ENCODE measurements at regions not wholly inside any gene's neighbourhood (a gene's known extent, or its start where the extent isn't known, plus 50 kb on each side); places are given as distances from the start of the nearest gene placed in this dataset.

DNA sequence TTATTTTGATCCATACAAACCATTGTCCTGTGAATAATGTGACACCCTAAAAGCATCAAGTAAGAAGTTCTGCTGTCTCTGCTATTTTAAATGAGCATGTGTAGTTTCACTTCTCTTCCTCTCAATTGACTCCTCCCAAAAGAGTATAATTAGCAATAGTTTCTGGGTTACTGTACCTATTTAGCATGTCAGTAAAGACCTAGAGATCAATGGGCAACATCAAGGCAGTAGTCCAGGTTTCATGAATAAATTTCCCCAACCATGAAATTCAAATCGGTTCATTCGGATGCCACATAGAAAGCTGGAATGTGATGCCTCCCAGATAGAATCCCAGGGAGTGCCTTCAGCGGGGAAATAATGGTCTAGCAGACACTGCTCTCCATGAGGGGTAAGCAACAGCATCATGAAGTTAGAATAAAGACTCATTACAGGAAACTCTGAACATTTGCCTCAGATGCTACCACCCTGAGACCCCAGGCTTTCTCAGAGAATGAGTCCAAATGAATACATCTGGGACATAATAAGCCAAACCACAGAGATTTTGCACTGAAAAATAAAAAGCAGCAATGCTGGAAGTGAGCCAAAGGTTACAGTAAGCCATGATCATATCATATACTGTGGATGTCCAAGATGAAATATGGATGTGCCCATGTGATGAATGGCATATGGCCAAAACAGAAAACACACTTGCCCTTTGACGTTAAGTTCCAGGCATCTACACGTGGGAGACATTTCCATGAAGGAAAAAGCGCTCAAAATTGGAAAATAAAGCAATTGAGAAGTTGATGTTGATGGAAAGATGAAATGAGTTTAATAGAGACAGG lies 1107.0 kb upstream of the SEMA6A start:
- TF ChIP-seq, protein P1, sequence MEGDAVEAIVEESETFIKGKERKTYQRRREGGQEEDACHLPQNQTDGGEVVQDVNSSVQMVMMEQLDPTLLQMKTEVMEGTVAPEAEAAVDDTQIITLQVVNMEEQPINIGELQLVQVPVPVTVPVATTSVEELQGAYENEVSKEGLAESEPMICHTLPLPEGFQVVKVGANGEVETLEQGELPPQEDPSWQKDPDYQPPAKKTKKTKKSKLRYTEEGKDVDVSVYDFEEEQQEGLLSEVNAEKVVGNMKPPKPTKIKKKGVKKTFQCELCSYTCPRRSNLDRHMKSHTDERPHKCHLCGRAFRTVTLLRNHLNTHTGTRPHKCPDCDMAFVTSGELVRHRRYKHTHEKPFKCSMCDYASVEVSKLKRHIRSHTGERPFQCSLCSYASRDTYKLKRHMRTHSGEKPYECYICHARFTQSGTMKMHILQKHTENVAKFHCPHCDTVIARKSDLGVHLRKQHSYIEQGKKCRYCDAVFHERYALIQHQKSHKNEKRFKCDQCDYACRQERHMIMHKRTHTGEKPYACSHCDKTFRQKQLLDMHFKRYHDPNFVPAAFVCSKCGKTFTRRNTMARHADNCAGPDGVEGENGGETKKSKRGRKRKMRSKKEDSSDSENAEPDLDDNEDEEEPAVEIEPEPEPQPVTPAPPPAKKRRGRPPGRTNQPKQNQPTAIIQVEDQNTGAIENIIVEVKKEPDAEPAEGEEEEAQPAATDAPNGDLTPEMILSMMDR (conservative IDR thresholded peaks at IDR 0.05): no peak
- TF ChIP-seq EZH2 (IDR thresholded peaks at IDR 0.05; ENCODE audit: low read depth): no peak
